ENCODE measurements at regions not wholly inside any gene's neighbourhood (a gene's known extent, or its start where the extent isn't known, plus 50 kb on each side); places are given as distances from the start of the nearest gene placed in this dataset.

GRCh38 chr5:120155873-120156272 is 308.2 kb upstream of the PRR16 start:
- intact Hi-C loops (cut with DNase I; ENCODE audit: low total_unique reads): no loop called here

GRCh38 chr5:120158211-120158610 is 305.9 kb upstream of the PRR16 start:
- DNase-seq: no peak
- no peaks in the 10 kb centered on the region for H3K4me1 ChIP-seq
- intact Hi-C loops (cut with DNase I; ENCODE audit: low total_unique reads): no loop called here
- H3K27ac ChIP-seq: no peak overlapping the region
- no peak for TF ChIP-seq POLR2A (IDR thresholded peaks at IDR 0.05)
- TF ChIP-seq, protein P1, sequence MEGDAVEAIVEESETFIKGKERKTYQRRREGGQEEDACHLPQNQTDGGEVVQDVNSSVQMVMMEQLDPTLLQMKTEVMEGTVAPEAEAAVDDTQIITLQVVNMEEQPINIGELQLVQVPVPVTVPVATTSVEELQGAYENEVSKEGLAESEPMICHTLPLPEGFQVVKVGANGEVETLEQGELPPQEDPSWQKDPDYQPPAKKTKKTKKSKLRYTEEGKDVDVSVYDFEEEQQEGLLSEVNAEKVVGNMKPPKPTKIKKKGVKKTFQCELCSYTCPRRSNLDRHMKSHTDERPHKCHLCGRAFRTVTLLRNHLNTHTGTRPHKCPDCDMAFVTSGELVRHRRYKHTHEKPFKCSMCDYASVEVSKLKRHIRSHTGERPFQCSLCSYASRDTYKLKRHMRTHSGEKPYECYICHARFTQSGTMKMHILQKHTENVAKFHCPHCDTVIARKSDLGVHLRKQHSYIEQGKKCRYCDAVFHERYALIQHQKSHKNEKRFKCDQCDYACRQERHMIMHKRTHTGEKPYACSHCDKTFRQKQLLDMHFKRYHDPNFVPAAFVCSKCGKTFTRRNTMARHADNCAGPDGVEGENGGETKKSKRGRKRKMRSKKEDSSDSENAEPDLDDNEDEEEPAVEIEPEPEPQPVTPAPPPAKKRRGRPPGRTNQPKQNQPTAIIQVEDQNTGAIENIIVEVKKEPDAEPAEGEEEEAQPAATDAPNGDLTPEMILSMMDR (IDR thresholded peaks at IDR 0.05): no peak
- no peaks in the 10 kb centered on the region for H3K9me3 ChIP-seq
- H3K4me3 ChIP-seq: no peak overlapping the region
- H3K27me3 ChIP-seq: no peaks in the 10 kb centered on the region
- H3K36me3 ChIP-seq: no peaks in the 10 kb centered on the region

More at GRCh38 chr5:120155873-120156272, 308.2 kb upstream of the PRR16 start:
- no peaks in the 10 kb centered on the region for H3K4me1 ChIP-seq
- no peak overlapping the region for H3K4me3 ChIP-seq
- H3K9me3 ChIP-seq: no peaks in the 10 kb centered on the region
- H3K36me3 ChIP-seq: no peaks in the 10 kb centered on the region
- H3K27me3 ChIP-seq: no peaks in the 10 kb centered on the region
- H3K27ac ChIP-seq: no peak overlapping the region
- TF ChIP-seq, protein P1 (IDR thresholded peaks at IDR 0.05): no peak
- TF ChIP-seq POLR2A (IDR thresholded peaks at IDR 0.05): no peak
- DNase-seq: no peak

- Histone ChIP-seq H3K9me3 (no peaks in the 10 kb centered on the region), H3K4me1 (no peaks in the 10 kb centered on the region), H3K36me3 (no peaks in the 10 kb centered on the region), H3K4me3 (no peak overlapping the region), H3K27ac (no peak overlapping the region), H3K27me3 (no peaks in the 10 kb centered on the region)
- intact Hi-C loops (cut with DNase I; ENCODE audit: low total_unique reads): no loop called here
- TF ChIP-seq POLR2A (IDR thresholded peaks at IDR 0.05): no peak
- TF ChIP-seq, protein P1 (IDR thresholded peaks at IDR 0.05): no peak
- no peak for DNase-seq
Measured at GRCh38 chr5:120159155-120159554, 304.9 kb upstream of the PRR16 start.

GRCh38 chr5:120160124-120160895 is 303.8 kb upstream of the PRR16 start:
- intact Hi-C loops (cut with DNase I; ENCODE audit: low total_unique reads): no loop called here
- H3K27ac ChIP-seq: no peak overlapping the region

DNA sequence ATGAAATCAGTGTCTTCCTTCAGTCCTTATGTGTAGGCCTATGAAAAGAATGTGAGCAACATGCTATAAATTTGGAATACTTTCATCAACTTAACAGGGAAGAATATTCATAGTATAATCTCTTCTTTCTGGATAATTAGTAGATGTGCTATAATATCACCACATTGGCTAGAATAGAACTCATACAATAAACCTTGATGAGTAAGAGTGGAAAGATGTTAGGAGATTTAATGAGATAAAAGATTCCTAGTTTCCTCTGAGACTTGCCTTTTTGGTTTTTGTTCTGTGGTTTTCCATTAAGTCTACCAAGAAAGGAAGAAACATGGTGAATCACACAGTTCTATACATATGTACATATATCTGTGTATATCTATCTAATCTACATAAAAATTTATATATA is 301.8 kb upstream of the PRR16 start:
- H3K36me3 ChIP-seq: no peaks in the 10 kb centered on the region
- H3K27me3 ChIP-seq: no peaks in the 10 kb centered on the region
- H3K4me1 ChIP-seq: no peaks in the 10 kb centered on the region
- DNase-seq: no peak
- H3K4me3 ChIP-seq: no peak overlapping the region
- no peaks in the 10 kb centered on the region for H3K9me3 ChIP-seq
- no peak overlapping the region for H3K27ac ChIP-seq
- intact Hi-C loops (cut with DNase I; ENCODE audit: low total_unique reads): no loop called here
- TF ChIP-seq, protein P1 (IDR thresholded peaks at IDR 0.05): no peak
- no peak for TF ChIP-seq POLR2A (IDR thresholded peaks at IDR 0.05)

More at GRCh38 chr5:120160124-120160895, 303.8 kb upstream of the PRR16 start:
- Histone ChIP-seq H3K9me3 (no peaks in the 10 kb centered on the region), H3K4me3 (no peak overlapping the region), H3K4me1 (no peaks in the 10 kb centered on the region), H3K27me3 (no peaks in the 10 kb centered on the region), H3K36me3 (no peaks in the 10 kb centered on the region)
- DNase-seq: no peak
- no peak for TF ChIP-seq POLR2A (IDR thresholded peaks at IDR 0.05)
- TF ChIP-seq, protein P1 (IDR thresholded peaks at IDR 0.05): no peak

All from uterus (tissue), 3 donors.